GM23338 (cell line): ENCODE measurements at regions not wholly inside any gene's neighbourhood (a gene's known extent, or its start where the extent isn't known, plus 50 kb on each side); places are given as distances from the start of the nearest gene placed in this dataset.

Experiments used
- ATAC-seq: fragments of 200-7000 bp; cut with Tn5 transposase; 3 replicates; pipeline ENCODE4 v1.9.1; 2020
- DNase-seq: peaks from one replicate; pipeline ENCODE4 v3.0.0-alpha.2; 2015; ENCODE audit warnings: low spot score
- H2AFZ ChIP-seq: fragments of 200-600 bp; sonication (generic); 2 replicates; pipeline ENCODE4 v1.8.0; 2016; ENCODE audit warnings: antibody characterized with exemption, mild to moderate bottlenecking, moderate library complexity
- H3F3A ChIP-seq: fragments of 200-600 bp; sonication (generic); replicated peaks from 2 replicates; pipeline ENCODE4 v1.8.0; 2017; ENCODE audit warnings: antibody characterized with exemption, mixed run types, low read depth
- H3K27ac ChIP-seq: fragments of 200-600 bp; sonication (generic); 2 replicates; pipeline ENCODE4 v1.6.1; 2016; ENCODE audit warnings: low read depth
- H3K27me3 ChIP-seq: fragments of 200-600 bp; sonication (generic); 2 replicates; pipeline ENCODE4 v1.8.0; 2016; ENCODE audit warnings: mild to moderate bottlenecking, mixed run types, moderate library complexity; ENCODE audit not compliant: insufficient read depth
- H3K36me3 ChIP-seq: fragments of 200-600 bp; sonication (generic); 2 replicates; pipeline ENCODE4 v1.8.0; 2016; ENCODE audit warnings: mild to moderate bottlenecking; ENCODE audit not compliant: insufficient read depth
- H3K4me1 ChIP-seq: fragments of 200-600 bp; sonication (generic); 2 replicates; pipeline ENCODE4 v1.8.0; 2016; ENCODE audit warnings: mild to moderate bottlenecking, moderate library complexity; ENCODE audit not compliant: insufficient read depth
- H3K4me2 ChIP-seq: fragments of 200-600 bp; sonication (generic); 2 replicates; pipeline ENCODE4 v1.7.1; 2017; ENCODE audit warnings: mixed run types
- H3K4me3 ChIP-seq: fragments of 200-600 bp; sonication (generic); 2 replicates; pipeline ENCODE4 v1.6.1; 2016; ENCODE audit warnings: mixed run types
- H3K79me2 ChIP-seq: fragments of 200-600 bp; sonication (generic); replicated peaks from 2 replicates; pipeline ENCODE4 v1.8.0; 2017; ENCODE audit warnings: mild to moderate bottlenecking; ENCODE audit not compliant: insufficient read depth
- H3K9me2 ChIP-seq: fragments of 200-600 bp; sonication (generic); 2 replicates; pipeline ENCODE4 v1.8.0; 2017; ENCODE audit not compliant: insufficient read depth
- H4K20me1 ChIP-seq: fragments of 200-600 bp; sonication (generic); replicated peaks from 2 replicates; pipeline ENCODE4 v1.8.0; 2017; ENCODE audit warnings: mild to moderate bottlenecking; ENCODE audit not compliant: insufficient read depth
- H3K27ac Mint-ChIP-seq: 2 replicates; pipeline ENCODE4 v1.8.0; 2020; ENCODE audit warnings: inconsistent platforms, mild to moderate bottlenecking, moderate library complexity, mixed read lengths
- H3K27me3 Mint-ChIP-seq: 3 replicates; pipeline ENCODE4 v1.8.0; 2022; ENCODE audit warnings: low read depth, mild to moderate bottlenecking, moderate library complexity, mixed read lengths, inconsistent platforms; ENCODE audit not compliant: insufficient read depth, poor library complexity
- H3K36me3 Mint-ChIP-seq: 3 replicates; pipeline ENCODE4 v1.8.0; 2021; ENCODE audit warnings: low read depth, mild to moderate bottlenecking, inconsistent platforms, moderate library complexity, mixed read lengths
- H3K4me1 Mint-ChIP-seq: 3 replicates; pipeline ENCODE4 v1.8.0; 2020; ENCODE audit warnings: mild to moderate bottlenecking, inconsistent platforms, mixed read lengths
- H3K4me3 Mint-ChIP-seq: 3 replicates; pipeline ENCODE4 v1.8.0; 2021; ENCODE audit warnings: moderate library complexity, mild to moderate bottlenecking, inconsistent platforms, mixed read lengths
- H3K9me3 Mint-ChIP-seq: 3 replicates; pipeline ENCODE4 v1.8.0; 2020; ENCODE audit warnings: moderate library complexity, mild to moderate bottlenecking, inconsistent platforms, mixed read lengths
- CREB1 ChIP-seq: fragments of 250-450 bp; sonication (Bioruptor Pico); IDR thresholded peaks from 2 replicates; pipeline ENCODE4 v1.5.0; 2020; ENCODE audit warnings: low read depth, mild to moderate bottlenecking, moderate library complexity
- CTCF ChIP-seq, 2 experiments: fragments of 200-600 bp in 1 of 2; sonication (generic) in 1 of 2; conservative IDR thresholded peaks; 2 replicates each; pipeline versions ENCODE4 v1.5.1 to v1.6.1; 2016 to 2017; ENCODE audit warnings: antibody characterized with exemption in 2 of 2, low read depth in 2 of 2, mild to moderate bottlenecking in 2 of 2, moderate library complexity in 1 of 2
- EZH2 ChIP-seq: fragments of 200-600 bp; sonication (generic); IDR thresholded peaks from one replicate; pipeline ENCODE4 v1.8.0; 2017; ENCODE audit warnings: antibody characterized with exemption, mild to moderate bottlenecking, low read depth; ENCODE audit not compliant: unreplicated experiment
- EZH2phosphoT487 ChIP-seq: fragments of 200-600 bp; sonication (generic); IDR thresholded peaks from one replicate; pipeline ENCODE4 v1.8.1; 2018; ENCODE audit warnings: antibody characterized with exemption; ENCODE audit not compliant: unreplicated experiment
- JUNB ChIP-seq: IDR thresholded peaks from one replicate; pipeline ENCODE4 v1.6.1; 2016; ENCODE audit warnings: antibody characterized with exemption; ENCODE audit not compliant: unreplicated experiment
- NANOG ChIP-seq: IDR thresholded peaks from 2 replicates; pipeline ENCODE4 v1.6.1; 2016; ENCODE audit warnings: antibody characterized with exemption, borderline replicate concordance
- POLR2AphosphoS5 ChIP-seq: IDR thresholded peaks from 2 replicates; pipeline ENCODE4 v1.6.1; 2016; ENCODE audit warnings: antibody characterized with exemption, low read depth
- STAT1 ChIP-seq: IDR thresholded peaks from one replicate; pipeline ENCODE4 v1.6.1; 2016; ENCODE audit warnings: antibody characterized with exemption; ENCODE audit not compliant: unreplicated experiment
- ZNF114 ChIP-seq: fragments of 250-450 bp; sonication (Bioruptor Pico); IDR thresholded peaks from 2 replicates; pipeline ENCODE4 v1.5.0; 2020; ENCODE audit warnings: mild to moderate bottlenecking, moderate library complexity
- ZNF331 ChIP-seq: fragments of 250-450 bp; sonication (Bioruptor Pico); IDR thresholded peaks from 2 replicates; pipeline ENCODE4 v1.5.0; 2020; ENCODE audit warnings: low read depth, mild to moderate bottlenecking, moderate library complexity
- TF ChIP-seq, protein P1 (sequence below): IDR thresholded peaks from 2 replicates; pipeline ENCODE4 v1.6.1; 2016; ENCODE audit warnings: antibody characterized with exemption
- TF ChIP-seq, protein P2 (sequence below): IDR thresholded peaks from one replicate; pipeline ENCODE4 v1.6.1; 2018; ENCODE audit warnings: antibody characterized with exemption; ENCODE audit not compliant: unreplicated experiment

- Histone ChIP-seq H2AFZ (no peak overlapping the region), H3K36me3 (no peaks in the 10 kb centered on the region), H3K4me2 (no peak overlapping the region), H3K4me1 (no peaks in the 10 kb centered on the region), H3K27ac (no peak overlapping the region), H3K9me2 (peaks cover 4% of the 10 kb centered on the region), H4K20me1 (no peaks in the 10 kb centered on the region), H3K79me2 (no peaks in the 10 kb centered on the region), H3F3A (no peaks in the 10 kb centered on the region), H3K27me3 (no peaks in the 10 kb centered on the region), H3K4me3 (no peak overlapping the region)
- Mint-ChIP-seq H3K27ac (no peak overlapping the region), H3K4me3 (no peak overlapping the region), H3K36me3 (no peaks in the 10 kb centered on the region), H3K27me3 (no peaks in the 10 kb centered on the region), H3K9me3 (peaks cover under 1% of the 10 kb centered on the region; the same call in 1 of the 3 replicates), H3K4me1 (0 out of 3 replicates have a peak, but pooled peaks cover 3% of the 10 kb centered on the region)
- DNase-seq (no peak), ATAC-seq (no peak)
- TF ChIP-seq, protein P1, sequence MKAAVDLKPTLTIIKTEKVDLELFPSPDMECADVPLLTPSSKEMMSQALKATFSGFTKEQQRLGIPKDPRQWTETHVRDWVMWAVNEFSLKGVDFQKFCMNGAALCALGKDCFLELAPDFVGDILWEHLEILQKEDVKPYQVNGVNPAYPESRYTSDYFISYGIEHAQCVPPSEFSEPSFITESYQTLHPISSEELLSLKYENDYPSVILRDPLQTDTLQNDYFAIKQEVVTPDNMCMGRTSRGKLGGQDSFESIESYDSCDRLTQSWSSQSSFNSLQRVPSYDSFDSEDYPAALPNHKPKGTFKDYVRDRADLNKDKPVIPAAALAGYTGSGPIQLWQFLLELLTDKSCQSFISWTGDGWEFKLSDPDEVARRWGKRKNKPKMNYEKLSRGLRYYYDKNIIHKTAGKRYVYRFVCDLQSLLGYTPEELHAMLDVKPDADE = no peak
- TF ChIP-seq EZH2phosphoT487 (no peak), EZH2 (no peak), NANOG (no peak), CTCF (conservative IDR thresholded peaks at IDR 0.05; ENCODE audit: low read depth in 2 of 2) (no peak), CREB1 (CRISPR knock-in tag) (no peak), POLR2AphosphoS5 (no peak), ZNF114 (CRISPR knock-in tag) (no peak)
- TF ChIP-seq, protein P2, sequence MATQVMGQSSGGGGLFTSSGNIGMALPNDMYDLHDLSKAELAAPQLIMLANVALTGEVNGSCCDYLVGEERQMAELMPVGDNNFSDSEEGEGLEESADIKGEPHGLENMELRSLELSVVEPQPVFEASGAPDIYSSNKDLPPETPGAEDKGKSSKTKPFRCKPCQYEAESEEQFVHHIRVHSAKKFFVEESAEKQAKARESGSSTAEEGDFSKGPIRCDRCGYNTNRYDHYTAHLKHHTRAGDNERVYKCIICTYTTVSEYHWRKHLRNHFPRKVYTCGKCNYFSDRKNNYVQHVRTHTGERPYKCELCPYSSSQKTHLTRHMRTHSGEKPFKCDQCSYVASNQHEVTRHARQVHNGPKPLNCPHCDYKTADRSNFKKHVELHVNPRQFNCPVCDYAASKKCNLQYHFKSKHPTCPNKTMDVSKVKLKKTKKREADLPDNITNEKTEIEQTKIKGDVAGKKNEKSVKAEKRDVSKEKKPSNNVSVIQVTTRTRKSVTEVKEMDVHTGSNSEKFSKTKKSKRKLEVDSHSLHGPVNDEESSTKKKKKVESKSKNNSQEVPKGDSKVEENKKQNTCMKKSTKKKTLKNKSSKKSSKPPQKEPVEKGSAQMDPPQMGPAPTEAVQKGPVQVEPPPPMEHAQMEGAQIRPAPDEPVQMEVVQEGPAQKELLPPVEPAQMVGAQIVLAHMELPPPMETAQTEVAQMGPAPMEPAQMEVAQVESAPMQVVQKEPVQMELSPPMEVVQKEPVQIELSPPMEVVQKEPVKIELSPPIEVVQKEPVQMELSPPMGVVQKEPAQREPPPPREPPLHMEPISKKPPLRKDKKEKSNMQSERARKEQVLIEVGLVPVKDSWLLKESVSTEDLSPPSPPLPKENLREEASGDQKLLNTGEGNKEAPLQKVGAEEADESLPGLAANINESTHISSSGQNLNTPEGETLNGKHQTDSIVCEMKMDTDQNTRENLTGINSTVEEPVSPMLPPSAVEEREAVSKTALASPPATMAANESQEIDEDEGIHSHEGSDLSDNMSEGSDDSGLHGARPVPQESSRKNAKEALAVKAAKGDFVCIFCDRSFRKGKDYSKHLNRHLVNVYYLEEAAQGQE = no peak
Observed at GRCh38 chr4:79831119-79831528, 241.9 kb downstream of the ANTXR2 start.

- Mint-ChIP-seq H3K9me3 (peaks cover 4% of the 10 kb centered on the region; the same call in 2 of the 3 replicates), H3K36me3 (peaks cover 8% of the 10 kb centered on the region; the same call in 2 of the 3 replicates), H3K27me3 (no peaks in the 10 kb centered on the region), H3K27ac (no peak overlapping the region), H3K4me3 (no peak overlapping the region), H3K4me1 (peaks cover 16% of the 10 kb centered on the region)
- H3F3A ChIP-seq = no peaks in the 10 kb centered on the region
- no peaks in the 10 kb centered on the region for H3K27me3 ChIP-seq
- H4K20me1 ChIP-seq = no peaks in the 10 kb centered on the region
- H3K4me1 ChIP-seq = no peaks in the 10 kb centered on the region
- no peaks in the 10 kb centered on the region for H3K79me2 ChIP-seq
- peaks cover 4% of the 10 kb centered on the region for H3K9me2 ChIP-seq
- no peak for DNase-seq
- no peak for ATAC-seq
- H3K36me3 ChIP-seq = no peaks in the 10 kb centered on the region
- no peak overlapping the region for H3K4me3 ChIP-seq
- no peak overlapping the region for H2AFZ ChIP-seq
- H3K27ac ChIP-seq = no peak overlapping the region
- no peak overlapping the region for H3K4me2 ChIP-seq
- TF ChIP-seq CTCF (conservative IDR thresholded peaks at IDR 0.05; ENCODE audit: low read depth in 2 of 2) (no peak), EZH2phosphoT487 (no peak), STAT1 (no peak), ZNF331 (CRISPR knock-in tag) (no peak), JUNB (no peak), POLR2AphosphoS5 (no peak), EZH2 (no peak)
Observed at GRCh38 chr4:79827283-79827682, 245.7 kb downstream of the ANTXR2 start.
